ENCODE measurements at regions not wholly inside any gene's neighbourhood (a gene's known extent, or its start where the extent isn't known, plus 50 kb on each side); places are given as distances from the start of the nearest gene placed in this dataset.

DNA sequence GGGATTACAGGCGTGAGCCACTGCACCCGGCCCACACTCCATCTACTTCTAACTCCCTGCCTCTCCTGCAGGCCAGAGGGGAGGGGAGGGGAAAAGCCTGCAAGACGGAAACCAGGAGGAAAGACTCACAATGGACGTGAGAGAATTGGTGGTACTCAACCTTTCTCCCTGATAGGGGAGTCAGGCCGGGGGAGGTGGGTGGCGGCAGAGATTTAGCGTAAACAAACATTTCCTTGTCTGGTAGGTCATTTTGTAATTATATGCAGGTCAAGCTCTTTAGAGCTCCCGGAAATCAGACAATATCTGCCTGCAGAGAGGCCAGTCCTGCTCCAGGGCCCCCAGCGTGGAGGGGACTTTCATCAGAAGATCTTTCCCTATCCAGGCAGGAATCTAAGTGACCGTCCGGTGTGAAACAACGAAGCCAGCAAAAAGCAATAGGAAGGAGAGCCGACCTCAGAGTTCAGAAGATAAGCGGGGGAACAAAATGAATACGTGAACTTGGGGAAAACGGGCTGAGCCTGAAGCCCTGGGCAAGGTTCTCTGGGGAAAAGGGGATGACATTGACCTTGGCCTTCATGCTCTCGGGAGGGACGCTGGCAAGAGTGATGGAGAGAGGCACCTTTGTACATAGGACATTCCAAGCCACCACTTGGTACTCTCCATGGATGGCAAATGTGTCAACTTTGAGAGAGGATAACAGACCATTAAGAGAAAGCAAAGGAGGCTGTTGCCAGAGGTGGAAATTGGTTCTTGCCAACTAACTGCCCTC is 62.3 kb downstream of the SPRING1 start:
- H3K36me3 ChIP-seq (ENCODE audit: insufficient read depth, low read length): no peaks in the 10 kb centered on the region
- H2AFZ ChIP-seq (ENCODE audit: low read length): no peak overlapping the region

GRCh38 chr12:116674643-116675183 is 63.2 kb downstream of the SPRING1 start:
- H3K79me2 ChIP-seq (ENCODE audit: insufficient read depth, low read length): no peaks in the 10 kb centered on the region
- no peak overlapping the region for H3K4me3 ChIP-seq (ENCODE audit: low read length, poor library complexity, severe bottlenecking)
- TF ChIP-seq CTCF (conservative IDR thresholded peaks at IDR 0.05; ENCODE audit: low read length) (no peak), EZH2phosphoT487 (IDR thresholded peaks at IDR 0.05; ENCODE audit: borderline replicate concordance) (no peak)
- no peaks in the 10 kb centered on the region for H4K20me1 ChIP-seq (ENCODE audit: insufficient read depth, low read length, poor library complexity, severe bottlenecking)
- peaks cover 4% of the 10 kb centered on the region; the same call in 1 of the 2 replicates for H3F3A ChIP-seq (ENCODE audit: low read depth)
- H3K9me2 ChIP-seq (replicated peaks; ENCODE audit: low read depth, low read length): no peaks in the 10 kb centered on the region
- H3K27me3 ChIP-seq (ENCODE audit: insufficient read depth, low read length, poor library complexity, severe bottlenecking): no peaks in the 10 kb centered on the region
- H3K4me1 ChIP-seq (ENCODE audit: insufficient read depth, low read length, poor library complexity, severe bottlenecking): peaks cover 39% of the 10 kb centered on the region
- H3K4me2 ChIP-seq (ENCODE audit: low read depth, low read length, poor library complexity, severe bottlenecking): no peak overlapping the region
- H3K36me3 ChIP-seq (ENCODE audit: insufficient read depth, low read length): no peaks in the 10 kb centered on the region
- no peaks in the 10 kb centered on the region for H3K9me3 ChIP-seq (ENCODE audit: insufficient read depth, low read depth, low read length)
- H3K9ac ChIP-seq (ENCODE audit: low read depth, low read length, poor library complexity, severe bottlenecking): no peak overlapping the region
- no peak overlapping the region for H2AFZ ChIP-seq (ENCODE audit: low read length)

More for the DNA sequence above, 62.3 kb downstream of the SPRING1 start:
- Histone ChIP-seq H3K4me1 (ENCODE audit: insufficient read depth, low read length, poor library complexity, severe bottlenecking) (peaks cover 39% of the 10 kb centered on the region), H3K9me2 (replicated peaks; ENCODE audit: low read depth, low read length) (no peaks in the 10 kb centered on the region), H3K27me3 (ENCODE audit: insufficient read depth, low read length, poor library complexity, severe bottlenecking) (no peaks in the 10 kb centered on the region), H3K4me3 (ENCODE audit: low read length, poor library complexity, severe bottlenecking) (no peak overlapping the region), H3K4me2 (ENCODE audit: low read depth, low read length, poor library complexity, severe bottlenecking) (no peak overlapping the region), H3K79me2 (ENCODE audit: insufficient read depth, low read length) (no peaks in the 10 kb centered on the region), H3F3A (ENCODE audit: low read depth) (peaks cover 4% of the 10 kb centered on the region; the same call in 1 of the 2 replicates), H3K9me3 (ENCODE audit: insufficient read depth, low read depth, low read length) (no peaks in the 10 kb centered on the region), H3K9ac (ENCODE audit: low read depth, low read length, poor library complexity, severe bottlenecking) (no peak overlapping the region), H4K20me1 (ENCODE audit: insufficient read depth, low read length, poor library complexity, severe bottlenecking) (no peaks in the 10 kb centered on the region)
- TF ChIP-seq EZH2phosphoT487 (IDR thresholded peaks at IDR 0.05; ENCODE audit: borderline replicate concordance) (no peak), CTCF (conservative IDR thresholded peaks at IDR 0.05; ENCODE audit: low read length) (no peak)

DNA sequence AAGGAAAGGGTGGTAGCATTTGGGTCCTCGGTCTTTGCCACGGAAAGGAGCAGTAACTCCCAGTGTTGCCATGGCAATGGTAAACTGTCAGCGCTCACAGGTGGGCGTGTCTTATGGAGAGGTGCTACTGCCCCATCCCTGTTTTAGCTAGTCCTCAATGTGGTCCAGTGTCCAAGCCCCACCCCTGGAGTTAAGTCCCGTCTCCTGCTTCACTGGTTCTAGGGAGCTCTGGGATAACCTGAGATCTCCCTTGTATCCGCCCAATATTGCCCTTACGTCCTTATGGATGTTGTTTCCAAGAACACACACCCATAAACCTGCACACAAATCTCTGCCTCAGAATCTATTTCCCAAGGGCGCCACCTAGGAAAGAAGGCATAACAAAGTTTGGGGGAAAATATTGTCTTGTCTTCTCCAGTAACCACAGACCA is 64.2 kb downstream of the SPRING1 start:
- Histone ChIP-seq H3K79me2 (ENCODE audit: insufficient read depth, low read length) (no peaks in the 10 kb centered on the region), H4K20me1 (ENCODE audit: insufficient read depth, low read length, poor library complexity, severe bottlenecking) (no peaks in the 10 kb centered on the region), H3K9ac (ENCODE audit: low read depth, low read length, poor library complexity, severe bottlenecking) (peak overlapping the region; percentile 36), H3K4me1 (ENCODE audit: insufficient read depth, low read length, poor library complexity, severe bottlenecking) (peaks cover 39% of the 10 kb centered on the region), H3F3A (ENCODE audit: low read depth) (peaks cover 4% of the 10 kb centered on the region; the same call in 1 of the 2 replicates), H3K9me2 (replicated peaks; ENCODE audit: low read depth, low read length) (no peaks in the 10 kb centered on the region), H2AFZ (ENCODE audit: low read length) (peak overlapping the region; percentile 58; the same call in 1 of the 2 replicates), H3K4me2 (ENCODE audit: low read depth, low read length, poor library complexity, severe bottlenecking) (peak overlapping the region; percentile 78), H3K27me3 (ENCODE audit: insufficient read depth, low read length, poor library complexity, severe bottlenecking) (no peaks in the 10 kb centered on the region), H3K9me3 (ENCODE audit: insufficient read depth, low read depth, low read length) (no peaks in the 10 kb centered on the region), H3K4me3 (ENCODE audit: low read length, poor library complexity, severe bottlenecking) (peak overlapping the region; percentile 64), H3K36me3 (ENCODE audit: insufficient read depth, low read length) (no peaks in the 10 kb centered on the region)
- TF ChIP-seq EZH2phosphoT487 (IDR thresholded peaks at IDR 0.05; ENCODE audit: borderline replicate concordance) (no peak), CTCF (conservative IDR thresholded peaks at IDR 0.05; ENCODE audit: low read length) (peak; percentile 60)
